ENCODE measurements at regions not wholly inside any gene's neighbourhood (a gene's known extent, or its start where the extent isn't known, plus 50 kb on each side); places are given as distances from the start of the nearest gene placed in this dataset.

GRCh38 chr1:11395616-11396015 is 83.3 kb upstream of the DISP3 start:
- H3K27me3 ChIP-seq, result no peaks in the 10 kb centered on the region
- intact Hi-C loops (cut with DNase I), result no loop called here
- 45 to 48% methylated on average over 9 of the region's 9 CpGs for WGBS, 2 donors
- H3K4me3 ChIP-seq, result no peak overlapping the region
- no peaks in the 10 kb centered on the region for H3K4me1 ChIP-seq
- FAIRE-seq, result no peak
- ATAC-seq, result no peak
- H3K9me3 ChIP-seq, result no peaks in the 10 kb centered on the region
- no peaks in the 10 kb centered on the region for H3K36me3 ChIP-seq
- no peak overlapping the region for H3K27ac ChIP-seq
- DNase-seq, result no peak
- TF ChIP-seq CTCF (IDR thresholded peaks at IDR 0.05), result no peak

DNA sequence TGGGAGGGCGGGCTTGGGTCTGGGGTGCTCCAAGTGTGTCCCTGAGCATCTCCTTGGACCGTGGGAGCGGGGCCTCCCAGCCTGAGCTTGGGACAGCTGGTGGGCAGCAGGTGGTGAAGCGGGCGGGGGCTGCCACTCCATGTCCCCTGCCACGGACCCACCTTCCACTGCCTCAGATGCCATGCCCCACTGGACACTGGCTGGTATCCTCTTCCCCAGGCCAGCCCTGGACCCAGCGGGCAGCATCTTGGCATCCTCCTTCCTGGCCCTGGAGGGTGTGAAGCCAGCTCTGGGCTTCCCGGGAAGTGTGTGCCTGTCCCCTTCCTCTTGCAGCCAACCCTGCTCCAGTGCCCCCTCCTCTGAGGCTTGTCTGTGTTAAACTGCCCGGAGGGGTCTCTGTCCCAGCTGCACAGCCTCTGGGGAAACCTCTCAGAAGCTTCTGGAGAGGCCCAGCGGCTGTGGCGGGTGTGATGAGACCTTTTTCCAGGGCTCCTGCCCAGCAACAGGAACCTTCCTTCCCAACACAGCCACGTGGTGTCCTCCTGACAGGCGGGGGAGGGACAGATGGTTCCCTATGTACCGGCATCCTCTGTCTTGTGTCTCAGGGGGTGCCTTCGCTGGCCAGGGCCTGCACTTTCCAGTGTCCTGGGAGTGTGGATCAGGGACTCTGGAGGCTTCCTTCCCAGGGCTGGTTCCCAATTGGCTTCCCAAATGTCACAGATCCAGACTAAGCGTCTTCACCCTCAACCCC is 81.6 kb upstream of the DISP3 start:
- Histone ChIP-seq H3K27ac (no peak overlapping the region), H3K4me3 (no peak overlapping the region), H3K4me1 (no peaks in the 10 kb centered on the region), H3K36me3 (no peaks in the 10 kb centered on the region), H3K27me3 (no peaks in the 10 kb centered on the region), H3K9me3 (no peaks in the 10 kb centered on the region)
- FAIRE-seq, result no peak
- WGBS, 2 donors, result 50 to 52% methylated on average over 16 of the region's 16 CpGs
- ATAC-seq, result no peak
- no peak for DNase-seq
- TF ChIP-seq CTCF (IDR thresholded peaks at IDR 0.05), result no peak
- intact Hi-C loops (cut with DNase I), result no loop called here

DNA sequence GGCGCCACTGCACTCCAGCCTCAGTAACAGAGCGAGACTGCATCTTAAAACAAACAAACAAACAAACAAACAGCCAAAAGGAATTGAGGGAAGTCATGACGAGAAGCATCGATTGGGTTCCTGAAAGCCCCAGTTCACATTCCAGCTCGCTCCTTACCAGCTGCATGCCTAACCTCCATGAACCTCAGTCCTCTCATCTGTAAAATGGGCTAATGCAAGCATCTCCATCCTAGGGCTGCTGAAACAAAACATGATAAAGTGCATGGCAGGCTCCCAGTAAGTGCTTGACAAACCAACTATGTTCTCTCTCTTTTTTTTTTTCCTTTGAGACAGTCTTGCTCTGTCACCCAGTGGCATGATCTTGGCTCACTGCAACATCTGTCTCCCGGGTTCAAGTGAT is 79.7 kb upstream of the DISP3 start:
- FAIRE-seq, result no peak

DNA sequence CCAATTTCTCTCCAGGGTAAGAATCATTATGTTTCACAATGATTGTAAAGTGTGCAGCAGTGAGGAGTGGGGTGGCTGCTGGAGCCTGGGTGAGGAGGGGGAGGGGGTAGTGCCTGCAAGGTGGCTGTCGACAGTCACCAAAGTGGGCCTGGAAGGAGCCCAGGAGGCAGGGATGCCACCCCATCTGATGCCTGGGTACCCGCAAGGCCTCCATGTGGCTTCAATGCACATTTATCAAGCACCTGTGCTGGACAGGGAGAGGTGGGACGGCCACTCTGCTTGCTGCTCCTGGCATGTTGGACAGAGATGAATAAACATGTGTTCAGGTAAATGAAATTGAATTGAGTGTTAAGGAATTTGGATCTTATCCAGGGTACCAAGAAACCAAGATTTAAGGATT is 78.8 kb upstream of the DISP3 start:
- H3K4me1 ChIP-seq, result no peaks in the 10 kb centered on the region
- no peak overlapping the region for H3K4me3 ChIP-seq
- 57 to 74% methylated on average over 3 of the region's 3 CpGs for WGBS, 2 donors
- H3K9me3 ChIP-seq, result no peaks in the 10 kb centered on the region
- ATAC-seq, result no peak
- no peaks in the 10 kb centered on the region for H3K27me3 ChIP-seq
- no peaks in the 10 kb centered on the region for H3K36me3 ChIP-seq
- no peak for TF ChIP-seq CTCF (IDR thresholded peaks at IDR 0.05)
- intact Hi-C loops (cut with DNase I), result no loop called here
- no peak for FAIRE-seq
- DNase-seq, result no peak
- no peak overlapping the region for H3K27ac ChIP-seq

More for the DNA sequence above, 79.7 kb upstream of the DISP3 start:
- no peak for TF ChIP-seq CTCF (IDR thresholded peaks at IDR 0.05)
- H3K4me3 ChIP-seq, result no peak overlapping the region
- no peak overlapping the region for H3K27ac ChIP-seq
- H3K36me3 ChIP-seq, result no peaks in the 10 kb centered on the region
- no peaks in the 10 kb centered on the region for H3K9me3 ChIP-seq
- DNase-seq, result no peak
- intact Hi-C loops (cut with DNase I), result no loop called here
- no peak for ATAC-seq
- 79 to 84% methylated on average over 6 of the region's 6 CpGs for WGBS, 2 donors
- H3K4me1 ChIP-seq, result no peaks in the 10 kb centered on the region
- no peaks in the 10 kb centered on the region for H3K27me3 ChIP-seq

GRCh38 chr1:11400567-11400966 is 78.4 kb upstream of the DISP3 start:
- ATAC-seq (no peak), DNase-seq (no peak), FAIRE-seq (no peak)
- no peak overlapping the region for H3K4me3 ChIP-seq
- intact Hi-C loops (cut with DNase I), result no loop called here
- no peaks in the 10 kb centered on the region for H3K36me3 ChIP-seq
- 71 to 75% methylated on average over 7 of the region's 7 CpGs for WGBS, 2 donors
- no peak for TF ChIP-seq CTCF (IDR thresholded peaks at IDR 0.05)
- no peaks in the 10 kb centered on the region for H3K4me1 ChIP-seq
- H3K27me3 ChIP-seq, result no peaks in the 10 kb centered on the region
- H3K27ac ChIP-seq, result no peak overlapping the region
- H3K9me3 ChIP-seq, result no peaks in the 10 kb centered on the region

Data from pancreas (tissue), 10 donors.